HG03442 (cell line): ENCODE measurements at regions not wholly inside any gene's neighbourhood (a gene's known extent, or its start where the extent isn't known, plus 50 kb on each side); places are given as distances from the start of the nearest gene placed in this dataset.

ENCODE experiments used
- ATAC-seq: cut with Tn5 transposase; IDR thresholded peaks from one replicate; pipeline ENCODE4 v1.9.1; 2021; ENCODE audit warnings: mild to moderate bottlenecking, moderate library complexity; ENCODE audit not compliant: unreplicated experiment

- ATAC-seq: no peak
Observed at GRCh38 chr14:29446971-29447370, 480.7 kb downstream of the PRKD1 start.

DNA sequence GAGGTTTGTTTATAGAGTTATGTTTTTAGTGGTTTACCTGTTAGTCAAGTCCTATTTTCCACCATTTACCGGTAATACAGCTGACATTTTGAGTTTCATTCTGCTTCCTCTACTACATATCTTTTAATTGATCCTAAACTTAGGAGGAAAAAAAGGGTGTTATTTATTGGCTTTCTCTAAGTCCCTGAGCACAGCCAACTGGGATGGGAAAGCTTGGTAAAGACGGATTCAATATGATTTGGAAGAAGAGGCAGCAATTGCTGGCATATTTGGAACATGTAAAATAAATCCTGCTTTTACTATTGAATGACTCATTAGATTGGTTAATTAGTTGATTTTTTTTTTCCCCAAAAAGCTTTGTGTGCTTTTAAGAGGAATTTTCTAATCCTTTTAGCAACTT, 475.7 kb downstream of the PRKD1 start:
- ATAC-seq: no peak

DNA sequence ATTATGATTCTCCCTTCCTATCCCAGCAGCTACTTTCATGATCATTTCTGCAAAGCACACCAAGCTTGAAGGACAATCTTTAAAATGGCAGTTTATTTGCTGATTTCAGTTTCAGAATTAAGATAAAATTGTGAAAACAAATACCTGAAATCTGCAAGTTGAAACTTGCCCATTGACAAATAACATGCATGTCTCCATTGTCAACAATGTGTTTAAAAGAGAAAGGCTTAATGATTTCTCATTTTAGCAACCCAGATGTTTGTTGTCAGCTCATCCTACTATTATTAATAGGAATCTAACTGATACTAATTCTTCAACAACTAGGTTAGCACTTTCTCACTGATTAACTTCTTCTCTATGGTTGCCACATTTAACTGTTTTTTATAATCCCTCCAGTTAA, 474.6 kb downstream of the PRKD1 start:
- no peak for ATAC-seq

GRCh38 chr14:29454026-29454693, 473.5 kb downstream of the PRKD1 start:
- ATAC-seq: no peak

GRCh38 chr14:29458547-29458946, 469.1 kb downstream of the PRKD1 start:
- no peak for ATAC-seq

DNA sequence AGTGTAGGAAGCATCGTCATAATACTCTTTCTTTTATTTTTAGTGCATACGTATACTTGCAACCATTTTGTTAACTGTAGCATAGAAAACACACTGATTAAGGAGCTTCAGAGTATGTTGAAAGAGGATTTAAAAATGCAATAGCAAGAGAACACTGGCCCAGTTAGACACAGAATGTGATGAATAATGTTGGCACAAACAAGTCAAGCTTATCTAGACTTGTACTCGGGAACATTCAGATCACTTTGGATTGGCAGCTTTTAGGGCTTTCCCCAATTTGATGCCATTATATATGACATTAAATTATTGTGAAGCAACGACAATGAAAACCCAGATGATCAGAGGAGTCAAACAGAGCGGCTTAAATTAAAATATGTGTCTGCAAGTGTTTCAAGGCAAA, 468.1 kb downstream of the PRKD1 start:
- no peak for ATAC-seq

DNA sequence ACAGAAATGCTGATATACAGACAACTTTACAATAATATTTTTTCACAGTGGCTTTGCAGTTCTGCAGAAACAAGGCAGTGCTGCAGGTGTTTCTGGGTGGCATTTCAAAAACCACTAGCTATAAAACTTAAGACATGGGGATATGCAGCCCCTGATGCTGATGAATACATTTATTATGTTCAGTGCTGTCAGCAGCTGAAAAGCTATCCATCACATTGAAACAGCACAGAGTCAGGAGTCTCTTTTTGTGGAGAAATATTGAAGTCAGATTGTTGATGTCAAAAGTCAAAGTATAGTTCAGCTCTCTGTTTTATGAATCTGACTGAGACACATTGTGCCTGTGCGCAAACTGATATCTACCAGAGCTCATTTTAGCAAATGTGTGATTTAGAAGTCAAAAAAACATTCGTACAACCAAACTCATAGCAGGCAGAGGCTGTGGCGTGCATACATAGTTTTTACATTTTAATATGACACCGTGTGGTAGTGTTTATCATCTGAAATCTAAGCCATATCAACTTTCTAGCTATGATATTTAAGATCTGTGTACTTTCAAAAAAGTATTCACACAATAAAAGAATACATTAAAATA, 467.6 kb downstream of the PRKD1 start:
- ATAC-seq: no peak

GRCh38 chr14:29461101-29461500, 466.5 kb downstream of the PRKD1 start:
- ATAC-seq: no peak

DNA sequence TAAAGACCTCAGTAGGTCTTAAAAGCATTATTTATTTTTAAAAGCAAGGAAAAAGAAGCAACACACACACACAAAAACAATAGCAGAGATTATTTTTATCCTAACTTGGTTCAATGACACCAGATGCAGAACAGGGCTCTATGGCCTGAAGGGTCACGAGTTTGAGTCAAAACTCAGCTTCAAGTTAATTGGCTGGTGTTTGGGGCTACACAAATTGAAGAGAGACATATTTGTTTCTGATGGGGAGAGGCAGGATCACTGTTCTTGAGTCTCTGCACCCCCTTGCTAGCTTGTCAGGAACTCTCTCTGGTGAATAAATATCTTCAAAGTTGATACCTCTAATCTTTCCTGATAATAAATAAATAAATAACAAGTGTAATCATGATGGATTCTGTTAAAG, 466.1 kb downstream of the PRKD1 start:
- no peak for ATAC-seq

- no peak for ATAC-seq
Observed at GRCh38 chr14:29462321-29462720, 465.3 kb downstream of the PRKD1 start.

- ATAC-seq: no peak
Observed at GRCh38 chr14:29462772-29463171, 464.9 kb downstream of the PRKD1 start.

- ATAC-seq: no peak
Observed at GRCh38 chr14:29463727-29464395, 463.8 kb downstream of the PRKD1 start.

- no peak for ATAC-seq
Observed at GRCh38 chr14:29465095-29465494, 462.6 kb downstream of the PRKD1 start.

GRCh38 chr14:29475641-29476040, 452.0 kb downstream of the PRKD1 start:
- ATAC-seq: no peak

GRCh38 chr14:29486132-29486531, 441.5 kb downstream of the PRKD1 start:
- no peak for ATAC-seq

DNA sequence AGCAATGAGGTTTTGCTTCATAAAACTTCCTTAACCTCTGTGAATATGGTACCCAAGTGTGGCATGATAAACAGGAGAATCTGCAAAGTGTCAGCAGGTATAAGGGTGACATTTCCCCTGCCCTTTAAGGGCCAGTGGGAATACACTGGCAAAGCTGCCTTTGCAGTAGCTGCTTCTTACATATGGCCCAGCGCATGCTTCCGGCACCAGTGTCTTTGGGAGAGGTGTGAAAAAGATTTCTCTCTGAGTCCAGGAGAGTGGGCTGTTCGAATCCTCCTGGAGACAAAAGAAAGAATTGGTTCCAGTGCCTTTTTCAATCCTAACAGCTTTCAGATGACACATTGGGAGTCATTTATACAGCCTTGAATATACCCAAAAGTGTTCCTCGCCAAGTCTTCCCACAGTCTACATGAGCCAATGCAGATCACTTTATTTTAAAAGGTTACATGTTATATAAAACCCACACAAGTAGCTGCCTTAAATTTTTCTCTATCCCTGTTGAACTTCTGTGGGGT, 437.7 kb downstream of the PRKD1 start:
- ATAC-seq: no peak

- ATAC-seq: no peak
Observed at GRCh38 chr14:29493849-29494248, 433.8 kb downstream of the PRKD1 start.

DNA sequence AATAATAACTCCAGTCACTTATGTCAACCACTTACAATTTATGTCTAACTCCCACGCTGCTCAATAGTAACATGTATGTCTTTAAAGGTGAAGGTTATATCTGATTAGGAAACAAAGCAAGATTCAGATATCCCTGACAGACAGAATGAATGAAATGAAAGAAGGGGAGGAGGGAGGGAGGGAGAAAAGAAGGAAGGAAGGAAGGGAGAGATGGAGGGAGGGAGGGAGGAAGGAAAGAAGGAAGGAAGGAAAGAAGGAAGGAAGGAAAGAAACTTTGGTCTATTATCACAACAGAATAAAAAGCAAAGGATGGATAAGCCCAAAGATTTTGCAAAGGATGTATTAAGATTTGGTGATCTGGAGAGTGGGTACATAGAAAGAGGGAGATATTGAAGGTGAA, 433.3 kb downstream of the PRKD1 start:
- ATAC-seq: no peak

DNA sequence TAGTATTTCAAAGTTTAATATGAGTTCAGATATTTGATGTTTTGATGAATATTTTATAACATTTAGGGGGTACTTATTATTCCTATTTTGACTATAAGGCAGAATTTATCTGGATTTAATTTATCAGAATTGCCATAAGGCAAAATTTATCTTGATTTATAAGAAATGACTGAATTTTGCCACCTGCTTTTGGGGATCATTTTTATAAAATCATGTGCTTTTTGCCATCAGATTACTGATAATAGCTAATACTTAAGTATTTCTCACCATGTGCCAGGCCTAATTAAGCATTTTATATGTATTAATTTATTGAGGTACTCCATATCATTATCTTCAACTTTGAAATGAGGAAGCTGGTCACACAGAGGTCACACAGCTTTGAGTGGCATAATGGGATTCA, 423.7 kb downstream of the PRKD1 start:
- no peak for ATAC-seq

GRCh38 chr14:29518335-29518734, 409.3 kb downstream of the PRKD1 start:
- ATAC-seq: no peak

GRCh38 chr14:29521526-29522137, 406.0 kb downstream of the PRKD1 start:
- ATAC-seq: no peak
